RKO (cell line): ENCODE measurements at regions not wholly inside any gene's neighbourhood (a gene's known extent, or its start where the extent isn't known, plus 50 kb on each side); places are given as distances from the start of the nearest gene placed in this dataset.

ENCODE experiments used
- DNase-seq: peaks from one replicate; pipeline ENCODE4 v3.0.0-alpha.2; 2016; ENCODE audit warnings: low spot score

DNA sequence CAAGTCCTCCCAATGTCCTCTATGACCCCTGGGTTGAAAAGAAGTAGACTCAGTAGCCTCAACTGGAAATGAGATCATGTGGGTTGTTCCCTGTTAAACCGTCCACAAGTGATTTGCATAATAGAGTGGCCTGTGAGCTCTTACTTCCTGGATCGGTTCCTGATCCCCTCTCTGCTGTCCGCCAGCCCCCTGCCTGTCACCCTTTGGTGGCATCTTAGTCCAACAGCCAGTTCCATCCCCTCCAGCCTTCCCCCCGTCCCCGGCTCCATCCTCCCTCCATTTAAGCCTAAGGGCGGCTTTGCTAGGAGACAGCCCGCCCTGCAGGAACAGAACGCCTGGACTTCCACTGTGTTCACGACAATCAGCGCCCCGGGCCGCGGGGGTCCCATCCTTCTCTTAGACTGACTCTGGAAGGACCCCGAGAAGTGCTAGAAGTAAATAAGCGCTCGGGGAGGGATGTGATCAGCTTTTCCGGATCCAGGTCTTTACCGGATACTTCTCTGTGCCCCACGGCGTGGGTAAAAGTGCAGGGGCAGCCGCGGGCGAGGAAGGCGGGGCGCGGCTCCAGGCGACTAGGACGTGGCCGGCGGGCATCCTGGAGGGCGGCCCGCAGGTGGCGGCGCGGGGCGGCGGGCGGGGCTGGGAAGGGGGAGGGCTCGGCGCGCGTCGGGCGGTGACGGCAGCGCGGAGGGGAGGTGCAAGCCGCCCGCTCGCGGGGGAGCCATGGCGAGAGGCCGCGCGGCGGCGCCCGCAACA, 51.2 kb upstream of the ULK4 start:
- peak; percentile 60 for DNase-seq

DNA sequence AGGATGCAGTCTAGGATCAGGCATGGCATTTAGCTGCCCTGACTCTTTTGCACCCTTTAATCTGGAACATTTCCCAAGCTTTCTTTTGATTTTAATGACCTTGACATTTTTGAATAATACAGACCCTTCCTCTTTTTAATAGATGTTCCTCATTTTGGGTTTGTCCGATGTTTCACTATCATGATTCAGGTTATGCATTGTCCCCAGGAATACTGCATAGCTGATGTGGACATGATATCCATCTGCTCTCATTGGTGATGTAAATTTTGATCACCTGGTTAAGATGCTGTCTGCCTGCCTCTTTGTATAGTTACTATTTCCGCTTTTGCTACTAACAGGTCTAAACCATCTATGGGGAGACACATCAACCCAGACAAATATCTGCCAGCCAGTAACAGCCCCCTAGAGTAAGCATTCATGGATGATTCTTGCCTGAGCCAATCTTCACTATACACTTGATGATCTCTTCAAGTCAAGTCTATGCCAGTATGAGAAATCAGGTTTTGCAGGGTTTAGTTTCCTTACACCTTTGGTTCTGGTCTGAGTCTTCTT, 50.6 kb upstream of the ULK4 start:
- no peak for DNase-seq
